ENCODE measurements at regions not wholly inside any gene's neighbourhood (a gene's known extent, or its start where the extent isn't known, plus 50 kb on each side); places are given as distances from the start of the nearest gene placed in this dataset.
"Not testable (repeated sequence)": the region's sequence is repeated elsewhere in the genome, so short reads cannot be mapped to it uniquely, and the experiment has no call there.

DNA sequence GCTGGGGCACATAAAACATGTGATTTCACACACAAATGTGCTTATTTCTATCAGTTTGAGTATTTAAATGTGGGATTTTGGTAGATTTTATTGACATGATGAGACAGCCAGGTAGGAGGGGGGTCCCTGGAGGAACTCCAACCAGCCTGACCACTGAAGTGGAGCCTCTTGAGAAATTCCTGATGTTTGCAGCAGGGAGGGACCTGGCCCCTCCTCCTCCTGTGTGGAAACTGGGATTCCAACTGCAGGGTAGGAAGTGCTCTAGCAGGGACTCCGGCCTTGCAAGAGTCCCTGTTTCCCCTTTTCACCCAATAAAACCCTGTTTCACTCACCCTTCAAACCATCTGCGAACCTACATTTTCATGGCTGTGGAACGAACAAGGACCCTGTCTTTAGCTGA is 2224.0 kb upstream of the AGA start:
- H3K36me3 ChIP-seq: no peaks in the 10 kb centered on the region
- TF ChIP-seq CTCF (IDR thresholded peaks at IDR 0.05): no peak
- intact Hi-C loops (cut with DNase I): no loop called here

DNA sequence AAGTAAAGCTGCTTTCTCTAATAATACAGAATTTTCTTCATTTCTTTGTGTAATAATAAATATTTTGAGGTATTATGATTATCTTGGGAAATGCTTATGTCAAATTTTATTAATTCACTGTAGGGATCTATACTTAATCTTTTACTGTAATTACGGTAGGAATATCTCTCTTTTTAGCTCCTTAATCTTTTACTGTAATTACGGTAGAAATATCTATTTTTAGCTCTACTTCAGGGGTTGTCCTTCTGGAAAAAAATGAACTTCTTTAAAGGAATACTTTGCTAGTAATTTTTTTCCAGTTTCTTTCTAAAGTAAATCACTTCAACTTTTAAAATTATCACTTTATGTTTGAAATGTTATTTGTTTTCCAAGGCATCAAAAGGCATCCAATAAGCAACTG is 2229.4 kb upstream of the AGA start:
- Histone ChIP-seq H3K9me3 (peaks cover 6% of the 10 kb centered on the region), H3K27me3 (no peaks in the 10 kb centered on the region), H3K27ac (no peak overlapping the region), H3K4me1 (no peaks in the 10 kb centered on the region), H3K4me3 (no peak overlapping the region), H3K36me3 (no peaks in the 10 kb centered on the region)
- DNase-seq (no peak), ATAC-seq (no peak)
- intact Hi-C loops (cut with DNase I): no loop called here
- no peak for TF ChIP-seq CTCF (IDR thresholded peaks at IDR 0.05)

More for the DNA sequence above, 2224.0 kb upstream of the AGA start:
- no peaks in the 10 kb centered on the region for H3K9me3 ChIP-seq
- no peak overlapping the region for H3K27ac ChIP-seq
- H3K27me3 ChIP-seq: no peaks in the 10 kb centered on the region
- no peaks in the 10 kb centered on the region for H3K4me1 ChIP-seq
- H3K4me3 ChIP-seq: no peak overlapping the region
- ATAC-seq: no peak
- DNase-seq: no peak

DNA sequence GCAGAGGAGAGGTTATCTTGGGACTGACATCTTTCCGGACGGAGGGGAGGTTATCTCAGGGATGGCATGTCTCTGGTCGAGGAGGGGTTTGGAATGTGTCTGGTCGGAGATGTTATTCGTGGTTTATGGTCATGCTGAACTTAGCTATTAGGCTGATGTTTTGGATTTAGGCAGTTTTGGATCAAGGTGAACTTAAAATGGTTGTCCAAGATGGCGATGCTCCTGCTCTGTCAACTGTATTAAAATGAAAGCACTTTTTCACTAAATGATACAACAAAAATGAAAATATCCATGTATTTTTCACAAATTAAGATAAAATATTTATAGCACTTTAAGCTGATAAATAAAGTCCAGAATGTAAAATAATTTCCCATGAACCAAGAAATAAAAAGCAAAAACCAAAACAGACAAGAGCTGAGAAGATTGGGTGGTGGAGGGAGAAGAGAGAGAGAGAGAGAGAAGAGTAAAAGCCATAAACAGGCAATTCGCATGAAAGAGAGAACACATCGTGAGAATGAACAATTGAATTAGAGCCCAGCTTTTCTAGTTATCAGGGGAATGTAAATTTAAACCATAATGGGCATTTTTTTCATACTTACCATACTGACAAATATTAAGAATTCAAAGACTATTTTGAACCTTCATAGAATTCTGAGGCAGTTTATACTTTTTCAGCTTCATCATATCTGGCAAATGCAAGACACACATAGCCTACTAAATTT is 2236.0 kb upstream of the AGA start:
- Histone ChIP-seq H3K36me3 (no peaks in the 10 kb centered on the region), H3K9me3 (peaks cover 6% of the 10 kb centered on the region), H3K4me3 (no peak overlapping the region), H3K4me1 (no peaks in the 10 kb centered on the region), H3K27me3 (no peaks in the 10 kb centered on the region), H3K27ac (no peak overlapping the region)
- DNase-seq (no peak), ATAC-seq (no peak)
- no peak for TF ChIP-seq CTCF (IDR thresholded peaks at IDR 0.05)
- intact Hi-C loops (cut with DNase I): no loop called here

- intact Hi-C loops (cut with DNase I); H3K9me3 ChIP-seq; H3K27me3 ChIP-seq; H3K36me3 ChIP-seq; ATAC-seq; H3K27ac ChIP-seq; H3K4me1 ChIP-seq; DNase-seq; H3K4me3 ChIP-seq: not testable (repeated sequence)
Observed at GRCh38 chr4:179683661-179684060, 2241.4 kb upstream of the AGA start.

DNA sequence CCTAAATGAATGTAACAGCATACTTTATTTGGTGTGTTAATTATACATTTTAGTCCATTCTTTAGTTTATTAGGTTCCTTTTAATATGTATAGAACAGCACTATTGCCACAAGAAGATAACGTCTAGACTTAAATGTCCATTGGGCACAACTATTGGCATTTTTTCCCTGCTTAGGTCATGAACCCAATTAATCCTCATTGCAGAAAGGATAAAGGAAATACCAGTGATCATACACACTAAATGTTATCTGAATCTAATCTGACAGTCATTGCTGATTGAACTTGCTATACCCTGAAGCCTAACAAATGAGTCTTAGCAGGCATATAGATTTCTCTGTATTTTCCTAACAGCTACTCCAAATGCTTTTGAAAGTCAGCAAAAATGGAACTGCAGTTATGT is 2250.0 kb upstream of the AGA start:
- no peak for TF ChIP-seq CTCF (IDR thresholded peaks at IDR 0.05)
- Histone ChIP-seq H3K9me3 (no peaks in the 10 kb centered on the region), H3K27ac (no peak overlapping the region), H3K36me3 (no peaks in the 10 kb centered on the region), H3K4me3 (no peak overlapping the region), H3K4me1 (no peaks in the 10 kb centered on the region), H3K27me3 (no peaks in the 10 kb centered on the region)
- DNase-seq (no peak), ATAC-seq (no peak)
- intact Hi-C loops (cut with DNase I): no loop called here

- DNase-seq (no peak), ATAC-seq (no peak)
- no peaks in the 10 kb centered on the region for H3K4me1 ChIP-seq
- intact Hi-C loops (cut with DNase I): no loop called here
- H3K27ac ChIP-seq: no peak overlapping the region
- H3K36me3 ChIP-seq: no peaks in the 10 kb centered on the region
- TF ChIP-seq CTCF (IDR thresholded peaks at IDR 0.05): no peak
- no peaks in the 10 kb centered on the region for H3K27me3 ChIP-seq
- no peak overlapping the region for H3K4me3 ChIP-seq
- H3K9me3 ChIP-seq: no peaks in the 10 kb centered on the region
Observed at GRCh38 chr4:179695175-179695574, 2252.9 kb upstream of the AGA start.
